HCT116 (cell line): ENCODE measurements at regions not wholly inside any gene's neighbourhood (a gene's known extent, or its start where the extent isn't known, plus 50 kb on each side); places are given as distances from the start of the nearest gene placed in this dataset.

Experiments
- ATAC-seq: fragments of 200-7000 bp; cut with Tn5 transposase; 2 replicates; pipeline ENCODE4 v1.9.1; 2020; ENCODE audit warnings: mild to moderate bottlenecking, moderate library complexity
- BruUV-seq: library from RNA; stranded (reverse); fragments of 400-500 nt; replicated peaks from 2 replicates; lab custom pipeline; 2021; lab: Mats Ljungman, UMichigan
- CTCF ChIA-PET: fragments of 300-600 bp; sonication (Branson Sonifier 250); formaldehyde crosslinking; loops from one replicate; lab custom pipeline; 2021; ENCODE audit warnings: antibody characterized with exemption; lab: Charles Lee
- POLR2A ChIA-PET: fragments of 300-600, 350-600 bp; sonication (Branson Sonifier 250); formaldehyde crosslinking; loops from one replicate; lab custom pipeline; 2021; ENCODE audit warnings: antibody characterized with exemption; lab: Charles Lee
- RAD21 ChIA-PET, 2 experiments: fragments of 300-600 bp; sonication (Branson Sonifier 250); formaldehyde crosslinking; loops; one replicate each; lab custom pipeline; 2023; ENCODE audit warnings: low total read pairs in 2 of 2; ENCODE audit not compliant: uncharacterized antibody in 2 of 2, unreplicated experiment in 2 of 2, low non-redundant PET in 1 of 2; lab: Charles Lee
- DNase-seq: peaks from one replicate; pipeline ENCODE4 v3.0.0-alpha.2; 2010; ENCODE audit warnings: low read depth, low spot score
- H2AFZ ChIP-seq: fragments of 200-600 bp; shearing (Covaris generic), sonication (generic); 2 replicates; pipeline ENCODE4 v1.6.1; 2017; ENCODE audit warnings: low read depth, mixed run types, mixed read lengths, antibody characterized with exemption, low read length; ENCODE audit not compliant: poor library complexity, severe bottlenecking
- H3K27ac ChIP-seq: 2 replicates; pipeline ENCODE4 v1.5.1; 2012; ENCODE audit warnings: low read depth, low read length
- H3K27me3 ChIP-seq: fragments of 200-600 bp; sonication (generic); 2 replicates; pipeline ENCODE4 v1.6.1; 2016; ENCODE audit warnings: mixed run types, low read length, mixed read lengths; ENCODE audit not compliant: insufficient read depth
- H3K36me3 ChIP-seq, 2 experiments: fragments of 200-500 bp in 1 of 2; fragments of 200-600 bp in 1 of 2; sonication (Bioruptor generic) in 1 of 2; sonication (generic) in 1 of 2; 2 replicates each; pipeline versions ENCODE4 v1.5.1 to v1.6.1; 2014 to 2016; ENCODE audit warnings: low read length in 2 of 2, inconsistent platforms in 1 of 2, mixed read lengths in 1 of 2, mixed run types in 1 of 2; ENCODE audit not compliant: insufficient read depth in 2 of 2, control insufficient read depth in 1 of 2
- H3K4me1 ChIP-seq, 2 experiments: fragments of 200-600 bp in 1 of 2; sonication (generic) in 1 of 2; 2 replicates each; pipeline versions ENCODE4 v1.5.1 to v1.6.1; 2012 to 2017; ENCODE audit warnings: low read length in 2 of 2, inconsistent platforms in 1 of 2, mild to moderate bottlenecking in 1 of 2, mixed read lengths in 1 of 2, mixed run types in 1 of 2, moderate library complexity in 1 of 2; ENCODE audit not compliant: insufficient read depth in 2 of 2, control insufficient read depth in 1 of 2
- H3K4me2 ChIP-seq: fragments of 200-600 bp; sonication (generic); 2 replicates; pipeline ENCODE4 v1.6.1; 2017; ENCODE audit warnings: mixed run types, low read length, mixed read lengths
- H3K4me3 ChIP-seq, 2 experiments: fragments of 200-600 bp in 1 of 2; sonication (generic) in 1 of 2; replicated peaks in 1 of 2; 2 replicates each; pipeline ENCODE4 v1.5.1; 2011 to 2016; ENCODE audit warnings: low read length in 2 of 2, control low read depth in 1 of 2, low read depth in 1 of 2, mild to moderate bottlenecking in 1 of 2, mixed read lengths in 1 of 2, mixed run types in 1 of 2
- H3K79me2 ChIP-seq: fragments of 200-600 bp; sonication (generic); 2 replicates; pipeline ENCODE4 v1.6.1; 2017; ENCODE audit warnings: mild to moderate bottlenecking, mixed run types, low read length, moderate library complexity, mixed read lengths; ENCODE audit not compliant: insufficient read depth
- H3K9ac ChIP-seq: fragments of 200-600 bp; sonication (generic); 2 replicates; pipeline ENCODE4 v1.6.1; 2016; ENCODE audit warnings: low read length, mixed read lengths
- H3K9me2 ChIP-seq: fragments of 200-600 bp; sonication (generic), shearing (Covaris generic); 2 replicates; pipeline ENCODE4 v1.6.1; 2017; ENCODE audit warnings: mixed run types, mild to moderate bottlenecking, moderate library complexity; ENCODE audit not compliant: insufficient read depth
- H3K9me3 ChIP-seq, 2 experiments: fragments of 200-500 bp in 1 of 2; fragments of 200-600 bp in 1 of 2; sonication (Bioruptor generic) in 1 of 2; sonication (generic) in 1 of 2; 2 replicates each; pipeline ENCODE4 v1.6.1; 2014 to 2017; ENCODE audit warnings: low read length in 2 of 2, mixed read lengths in 2 of 2, inconsistent platforms in 1 of 2, low read depth in 1 of 2, mild to moderate bottlenecking in 1 of 2, mixed run types in 1 of 2, moderate library complexity in 1 of 2; ENCODE audit not compliant: control insufficient read depth in 1 of 2, insufficient read depth in 1 of 2
- H4K20me1 ChIP-seq: fragments of 200-600 bp; sonication (generic), shearing (Covaris generic); 2 replicates; pipeline ENCODE4 v1.6.1; 2017; ENCODE audit warnings: mixed run types, mild to moderate bottlenecking, moderate library complexity; ENCODE audit not compliant: insufficient read depth
- CEBPB ChIP-seq: IDR thresholded peaks from 2 replicates; pipeline ENCODE4 v1.6.1; 2012; ENCODE audit warnings: low read depth
- EGR1 ChIP-seq: IDR thresholded peaks from 2 replicates; pipeline ENCODE4 v1.6.1; 2012; ENCODE audit warnings: low read depth
- EZH2 ChIP-seq: fragments of 200-600 bp; sonication (generic); IDR thresholded peaks from 2 replicates; pipeline ENCODE4 v1.6.1; 2017; ENCODE audit warnings: antibody characterized with exemption, mixed run types
- JUND ChIP-seq: IDR thresholded peaks from 2 replicates; pipeline ENCODE4 v1.6.1; 2012
- POLR2A ChIP-seq: IDR thresholded peaks from 2 replicates; pipeline ENCODE4 v1.7.0; 2011; ENCODE audit warnings: borderline replicate concordance; ENCODE audit not compliant: insufficient read depth, insufficient read length; ENCODE audit errors: extremely low read depth
- POLR2AphosphoS5 ChIP-seq: IDR thresholded peaks from 2 replicates; pipeline ENCODE4 v1.6.1; 2011; ENCODE audit warnings: mild to moderate bottlenecking, low read depth, low read length, moderate library complexity
- SIN3A ChIP-seq: IDR thresholded peaks from 2 replicates; pipeline ENCODE4 v1.6.1; 2012; ENCODE audit warnings: low read depth
- SP1 ChIP-seq: IDR thresholded peaks from 2 replicates; pipeline ENCODE4 v1.6.1; 2012; ENCODE audit warnings: low read depth
- TCF7L2 ChIP-seq: IDR thresholded peaks from 2 replicates; pipeline ENCODE4 v1.7.0; 2011; ENCODE audit warnings: borderline replicate concordance, inconsistent platforms; ENCODE audit not compliant: insufficient read depth, insufficient read length; ENCODE audit errors: extremely low read depth
- YY1 ChIP-seq: IDR thresholded peaks from 2 replicates; pipeline ENCODE4 v1.6.1; 2011; ENCODE audit warnings: low read length, low read depth, moderate library complexity, mild to moderate bottlenecking; ENCODE audit not compliant: insufficient replicate concordance; ENCODE audit errors: extremely low read depth
- ZNF274 ChIP-seq: fragments of 200-500 bp; sonication (Bioruptor generic); IDR thresholded peaks from 2 replicates; pipeline ENCODE4 v1.6.1; 2014; ENCODE audit warnings: mild to moderate bottlenecking, low read depth, low read length, inconsistent platforms
- intact Hi-C: fragments of 100-400 bp; cut with micrococcal nuclease; formaldehyde crosslinking; loops from 2 replicates; pipeline ENCODE4 v1.10.0; 2022
- TF ChIP-seq, protein P1 (sequence below): IDR thresholded peaks from 2 replicates; pipeline ENCODE4 v1.6.1; 2012; ENCODE audit warnings: low read depth
- TF ChIP-seq, protein P2 (sequence below): IDR thresholded peaks from 2 replicates; pipeline ENCODE4 v1.6.1; 2012
- TF ChIP-seq, protein P3 (sequence below): IDR thresholded peaks from 2 replicates; pipeline ENCODE4 v1.6.1; 2011; ENCODE audit warnings: mild to moderate bottlenecking, low read length, moderate library complexity; ENCODE audit not compliant: insufficient replicate concordance; ENCODE audit errors: extremely low read depth

DNA sequence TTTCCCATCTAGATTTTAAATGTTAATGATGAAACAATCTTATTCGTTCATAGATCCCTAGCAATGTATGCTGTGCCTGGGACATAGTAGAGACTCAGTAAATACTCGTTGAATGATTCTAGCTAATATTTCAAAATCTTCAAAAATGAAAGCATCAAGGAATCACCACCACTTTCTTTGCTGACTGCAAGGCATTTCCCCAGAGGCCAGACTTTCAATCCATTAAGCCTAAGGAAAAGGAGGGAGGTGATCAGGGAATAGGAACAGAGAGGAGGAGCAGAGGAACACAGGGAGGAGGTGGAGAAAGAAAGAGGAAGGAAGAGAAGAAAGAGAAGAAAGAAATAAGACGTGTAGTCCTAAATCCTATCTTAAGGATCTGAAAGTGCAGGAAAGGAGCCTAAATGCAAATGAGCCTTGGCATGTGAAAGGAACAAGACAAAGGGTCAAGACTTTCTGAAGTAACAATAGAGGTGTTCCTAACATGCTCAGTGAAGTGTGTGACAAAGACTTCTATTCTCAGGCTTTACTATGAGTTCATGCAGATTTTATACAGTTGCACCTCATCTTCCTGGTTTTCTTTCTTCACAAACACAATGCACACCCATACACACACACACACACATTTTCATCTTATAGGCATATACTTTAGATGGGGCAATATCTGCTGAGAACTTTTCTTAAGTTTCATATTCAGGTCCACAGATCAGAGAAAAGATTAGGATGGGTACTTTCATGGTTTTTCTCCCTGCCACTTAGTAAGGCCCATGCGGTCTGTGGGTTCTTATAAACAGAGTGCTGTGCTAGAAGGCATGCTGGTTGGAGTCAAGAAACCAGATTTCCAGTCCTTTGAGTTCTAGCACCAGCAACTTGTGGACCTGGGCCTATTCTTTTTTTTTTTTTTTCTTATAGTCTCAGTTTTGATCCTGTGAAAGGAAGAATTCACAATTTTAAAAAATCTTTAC is 512.2 kb upstream of the TNC start:
- no TSS peak for BruUV-seq
- no peaks in the 10 kb centered on the region for H3K4me1 ChIP-seq

More for the DNA sequence above, 512.2 kb upstream of the TNC start:
- no peak overlapping the region for H3K4me2 ChIP-seq
- no peak for DNase-seq
- H3K9me3 ChIP-seq, result no peaks in the 10 kb centered on the region
- no peak overlapping the region for H3K27ac ChIP-seq
- H4K20me1 ChIP-seq, result no peaks in the 10 kb centered on the region
- H3K9ac ChIP-seq, result no peak overlapping the region
- no peak for TF ChIP-seq ZNF274
- no peak for TF ChIP-seq POLR2A
- TF ChIP-seq EZH2, result no peak
- TF ChIP-seq, protein P1, sequence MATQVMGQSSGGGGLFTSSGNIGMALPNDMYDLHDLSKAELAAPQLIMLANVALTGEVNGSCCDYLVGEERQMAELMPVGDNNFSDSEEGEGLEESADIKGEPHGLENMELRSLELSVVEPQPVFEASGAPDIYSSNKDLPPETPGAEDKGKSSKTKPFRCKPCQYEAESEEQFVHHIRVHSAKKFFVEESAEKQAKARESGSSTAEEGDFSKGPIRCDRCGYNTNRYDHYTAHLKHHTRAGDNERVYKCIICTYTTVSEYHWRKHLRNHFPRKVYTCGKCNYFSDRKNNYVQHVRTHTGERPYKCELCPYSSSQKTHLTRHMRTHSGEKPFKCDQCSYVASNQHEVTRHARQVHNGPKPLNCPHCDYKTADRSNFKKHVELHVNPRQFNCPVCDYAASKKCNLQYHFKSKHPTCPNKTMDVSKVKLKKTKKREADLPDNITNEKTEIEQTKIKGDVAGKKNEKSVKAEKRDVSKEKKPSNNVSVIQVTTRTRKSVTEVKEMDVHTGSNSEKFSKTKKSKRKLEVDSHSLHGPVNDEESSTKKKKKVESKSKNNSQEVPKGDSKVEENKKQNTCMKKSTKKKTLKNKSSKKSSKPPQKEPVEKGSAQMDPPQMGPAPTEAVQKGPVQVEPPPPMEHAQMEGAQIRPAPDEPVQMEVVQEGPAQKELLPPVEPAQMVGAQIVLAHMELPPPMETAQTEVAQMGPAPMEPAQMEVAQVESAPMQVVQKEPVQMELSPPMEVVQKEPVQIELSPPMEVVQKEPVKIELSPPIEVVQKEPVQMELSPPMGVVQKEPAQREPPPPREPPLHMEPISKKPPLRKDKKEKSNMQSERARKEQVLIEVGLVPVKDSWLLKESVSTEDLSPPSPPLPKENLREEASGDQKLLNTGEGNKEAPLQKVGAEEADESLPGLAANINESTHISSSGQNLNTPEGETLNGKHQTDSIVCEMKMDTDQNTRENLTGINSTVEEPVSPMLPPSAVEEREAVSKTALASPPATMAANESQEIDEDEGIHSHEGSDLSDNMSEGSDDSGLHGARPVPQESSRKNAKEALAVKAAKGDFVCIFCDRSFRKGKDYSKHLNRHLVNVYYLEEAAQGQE, result no peak
- TF ChIP-seq, protein P2, sequence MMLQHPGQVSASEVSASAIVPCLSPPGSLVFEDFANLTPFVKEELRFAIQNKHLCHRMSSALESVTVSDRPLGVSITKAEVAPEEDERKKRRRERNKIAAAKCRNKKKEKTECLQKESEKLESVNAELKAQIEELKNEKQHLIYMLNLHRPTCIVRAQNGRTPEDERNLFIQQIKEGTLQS, result no peak
- no peak for TF ChIP-seq CEBPB
- TF ChIP-seq TCF7L2, result no peak
- no peak for TF ChIP-seq POLR2AphosphoS5
- TF ChIP-seq, protein P3, sequence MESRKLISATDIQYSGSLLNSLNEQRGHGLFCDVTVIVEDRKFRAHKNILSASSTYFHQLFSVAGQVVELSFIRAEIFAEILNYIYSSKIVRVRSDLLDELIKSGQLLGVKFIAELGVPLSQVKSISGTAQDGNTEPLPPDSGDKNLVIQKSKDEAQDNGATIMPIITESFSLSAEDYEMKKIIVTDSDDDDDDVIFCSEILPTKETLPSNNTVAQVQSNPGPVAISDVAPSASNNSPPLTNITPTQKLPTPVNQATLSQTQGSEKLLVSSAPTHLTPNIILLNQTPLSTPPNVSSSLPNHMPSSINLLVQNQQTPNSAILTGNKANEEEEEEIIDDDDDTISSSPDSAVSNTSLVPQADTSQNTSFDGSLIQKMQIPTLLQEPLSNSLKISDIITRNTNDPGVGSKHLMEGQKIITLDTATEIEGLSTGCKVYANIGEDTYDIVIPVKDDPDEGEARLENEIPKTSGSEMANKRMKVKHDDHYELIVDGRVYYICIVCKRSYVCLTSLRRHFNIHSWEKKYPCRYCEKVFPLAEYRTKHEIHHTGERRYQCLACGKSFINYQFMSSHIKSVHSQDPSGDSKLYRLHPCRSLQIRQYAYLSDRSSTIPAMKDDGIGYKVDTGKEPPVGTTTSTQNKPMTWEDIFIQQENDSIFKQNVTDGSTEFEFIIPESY, result no peak
- no peak for TF ChIP-seq YY1
- no peak for TF ChIP-seq EGR1
- no peak for TF ChIP-seq SP1
- TF ChIP-seq SIN3A, result no peak
- no peak for TF ChIP-seq JUND
- TF ChIP-seq, all 23 proteins: peak for 0
- CTCF ChIA-PET, result no interaction called here
- RAD21 ChIA-PET, result no interaction called here
- no peak for ATAC-seq
- intact Hi-C loops, result no loop called here
- no peaks in the 10 kb centered on the region for H3K9me2 ChIP-seq
- POLR2A ChIA-PET, result no interaction called here
- H2AFZ ChIP-seq, result no peak overlapping the region
- H3K27me3 ChIP-seq, result peaks cover 32% of the 10 kb centered on the region; the same call in 1 of the 2 replicates
- H3K79me2 ChIP-seq, result no peaks in the 10 kb centered on the region
- H3K36me3 ChIP-seq, result no peaks in the 10 kb centered on the region
- no peak overlapping the region for H3K4me3 ChIP-seq
